ENCODE measurements at regions not wholly inside any gene's neighbourhood (a gene's known extent, or its start where the extent isn't known, plus 50 kb on each side); places are given as distances from the start of the nearest gene placed in this dataset.

GRCh38 chr10:88129013-88129412 is 265.6 kb downstream of the PTEN start:
- DNase-seq (ENCODE audit: low read depth), result no peak

DNA sequence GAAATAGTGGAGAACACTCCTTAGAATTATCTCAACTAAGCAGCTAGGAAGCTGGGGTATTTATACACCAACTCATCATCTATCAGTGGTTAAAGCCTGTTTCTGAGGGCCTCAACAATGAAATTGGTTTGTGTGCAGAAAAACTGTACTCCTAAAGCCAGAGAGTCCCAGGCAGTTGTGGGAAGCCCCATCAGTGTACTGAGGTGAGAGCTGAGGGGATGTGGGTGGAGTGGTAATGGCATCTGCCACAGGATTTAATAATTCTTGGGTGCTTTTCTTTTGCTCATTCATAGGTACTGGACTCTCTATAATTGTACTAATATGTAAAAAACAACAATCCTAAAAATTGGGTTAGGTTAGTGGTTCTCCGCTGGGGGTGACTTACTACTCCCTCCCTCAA is 267.5 kb downstream of the PTEN start:
- DNase-seq (ENCODE audit: low read depth), result no peak

- no peak for DNase-seq (ENCODE audit: low read depth)
These were observed 268.2 kb downstream of the PTEN start for GRCh38 chr10:88131511-88132139.

GRCh38 chr10:88136712-88137111 is 273.3 kb downstream of the PTEN start:
- no peak for DNase-seq (ENCODE audit: low read depth)

DNA sequence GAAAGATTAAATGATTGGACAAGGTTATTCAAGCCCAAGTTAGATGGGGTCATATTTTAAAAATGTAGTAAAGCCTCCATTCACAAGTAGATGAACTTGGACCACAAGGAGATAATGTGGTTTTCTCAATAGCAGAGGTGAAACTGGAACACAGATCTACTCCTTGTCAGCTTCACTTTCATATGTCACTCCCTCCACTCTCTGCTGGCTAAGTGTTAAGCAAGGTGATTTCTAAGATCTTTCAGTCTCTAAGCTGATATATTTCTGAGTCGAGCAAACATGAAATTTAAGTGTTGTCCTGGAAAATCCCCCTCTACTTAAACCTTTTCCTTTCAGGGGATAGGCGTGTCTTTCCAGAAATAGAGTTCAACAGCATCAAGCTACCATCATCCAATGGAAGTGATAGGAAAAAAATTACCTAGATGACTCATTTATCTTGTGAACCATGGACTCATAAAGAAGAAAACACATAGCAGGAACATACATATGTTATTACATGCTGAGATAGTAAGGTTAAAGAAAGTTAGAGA is 275.0 kb downstream of the PTEN start:
- DNase-seq (ENCODE audit: low read depth), result no peak

GRCh38 chr10:88147000-88147798 is 283.8 kb downstream of the PTEN start:
- no peak for DNase-seq (ENCODE audit: low read depth)

DNA sequence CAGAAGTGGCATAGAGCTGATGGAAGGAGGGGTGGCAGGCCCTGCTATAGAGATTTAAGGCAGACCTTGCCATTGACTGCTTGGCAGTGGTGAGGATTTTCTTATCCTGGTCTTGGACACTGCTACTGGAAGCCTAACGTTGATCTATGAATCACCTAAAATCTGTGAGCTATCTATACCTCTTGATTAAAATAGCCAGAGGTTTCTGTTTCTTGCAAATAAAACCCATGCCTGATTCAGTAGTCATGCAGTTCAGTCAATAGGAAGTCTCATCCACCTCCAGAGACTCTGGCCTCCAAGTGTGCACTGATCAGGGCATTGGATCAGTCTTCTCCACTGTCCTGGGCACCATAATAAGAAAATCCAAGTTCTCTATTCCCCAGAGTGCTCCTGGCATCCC is 286.5 kb downstream of the PTEN start:
- no peak for DNase-seq (ENCODE audit: low read depth)

GRCh38 chr10:88150339-88150738 is 286.9 kb downstream of the PTEN start:
- DNase-seq (ENCODE audit: low read depth), result no peak

DNA sequence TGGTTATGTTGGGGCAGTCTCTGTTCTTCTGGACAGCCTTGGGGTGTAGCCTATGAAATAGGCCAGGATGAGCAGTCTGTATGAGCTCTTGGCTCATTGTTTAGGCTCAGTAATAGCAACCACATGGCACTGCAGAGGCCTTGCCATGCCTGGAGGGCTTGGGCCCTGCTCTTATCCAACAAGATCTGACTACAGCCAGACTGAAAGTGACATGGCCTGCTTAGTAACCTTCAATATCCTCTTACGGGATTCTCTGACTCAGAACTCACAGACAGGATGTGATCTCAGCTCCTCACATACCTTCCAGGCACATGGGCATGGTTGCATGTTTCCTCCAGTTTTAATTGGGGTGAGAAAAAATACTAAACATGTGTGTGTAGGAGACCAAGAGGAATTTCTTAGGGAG is 289.3 kb downstream of the PTEN start:
- peak; percentile 39 for DNase-seq (ENCODE audit: low read depth)

DNA sequence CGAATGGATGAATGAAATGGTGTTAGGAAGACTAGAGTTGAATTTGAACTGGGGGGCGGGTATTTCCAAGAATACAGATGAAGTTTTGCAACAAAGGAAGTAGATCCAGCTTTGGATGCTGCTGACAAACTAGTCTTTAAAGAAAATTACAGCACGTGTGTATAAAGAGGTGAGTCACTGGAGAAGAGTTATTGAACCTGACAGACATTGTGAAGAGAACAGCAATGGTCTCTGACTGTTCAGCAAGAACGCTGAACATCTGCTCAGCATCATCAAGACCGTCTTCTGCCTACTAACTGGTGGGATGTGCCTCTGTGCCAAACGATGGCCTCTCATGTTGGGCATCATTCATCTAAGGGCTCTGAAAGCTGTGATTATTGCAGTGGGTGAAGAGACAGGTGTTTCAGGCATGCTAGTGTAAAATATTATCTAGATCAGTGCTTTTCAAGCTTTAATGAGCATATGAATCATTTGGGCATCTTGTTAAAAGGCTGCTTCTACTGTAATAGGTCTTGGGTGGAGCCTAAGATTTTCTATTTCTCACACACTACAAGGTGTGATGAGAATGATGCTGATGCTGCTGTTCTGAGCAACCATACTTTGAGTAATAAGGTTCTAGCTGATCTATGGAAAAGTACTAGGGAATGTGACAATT is 291.3 kb downstream of the PTEN start:
- DNase-seq (ENCODE audit: low read depth), result no peak

- DNase-seq (ENCODE audit: low read depth), result no peak
These were observed 292.9 kb downstream of the PTEN start for GRCh38 chr10:88156341-88156740.

DNA sequence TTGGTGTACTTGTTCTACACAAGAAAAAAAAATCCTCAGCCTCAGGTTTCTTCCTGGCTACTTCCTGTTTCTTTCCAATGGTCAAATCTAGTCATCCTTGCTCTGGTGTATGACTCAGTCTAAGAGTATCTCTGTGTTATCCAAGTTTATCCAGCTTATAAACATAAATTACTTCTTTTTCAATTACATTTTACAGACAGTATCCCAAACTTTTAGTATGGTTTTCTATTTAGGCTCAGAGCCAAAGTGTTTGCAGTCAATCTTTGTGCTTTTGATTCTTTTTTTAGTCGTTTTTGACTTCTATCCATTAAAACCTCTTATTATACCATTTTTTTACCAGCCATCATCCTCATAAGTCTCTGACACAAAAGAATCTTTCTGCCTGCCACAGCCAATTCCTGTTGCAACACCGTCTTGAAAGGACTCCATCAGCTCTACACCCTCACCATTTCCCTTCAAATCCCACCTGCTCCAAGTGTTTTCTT is 294.6 kb downstream of the PTEN start:
- DNase-seq (ENCODE audit: low read depth), result no peak

DNA sequence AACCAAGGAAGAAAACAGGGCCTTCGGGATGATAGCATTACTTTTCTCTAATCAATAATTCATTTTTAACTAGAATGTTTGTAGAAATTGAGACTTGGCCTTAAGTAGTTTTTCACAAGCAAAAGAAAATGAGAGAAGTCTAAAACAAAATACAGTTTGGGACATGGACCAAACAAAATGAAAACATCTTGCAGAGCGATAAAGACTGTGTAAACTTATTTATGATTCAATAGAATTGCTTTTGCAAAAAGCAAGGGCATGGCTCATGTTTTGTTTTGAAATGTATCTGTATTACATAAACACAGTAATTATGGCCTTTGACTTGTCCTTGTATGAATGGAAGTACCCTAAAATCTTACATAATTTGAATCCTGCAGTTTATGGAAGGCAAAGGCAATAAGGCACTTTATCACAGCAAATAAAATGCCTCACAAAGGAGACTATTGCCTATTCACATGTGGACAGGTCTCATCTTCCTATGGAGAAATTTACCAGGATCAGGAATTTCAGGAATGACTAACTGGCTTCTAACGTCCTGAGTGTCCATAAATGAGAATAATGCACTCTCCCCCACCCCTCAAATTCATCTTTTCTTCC is 295.2 kb downstream of the PTEN start:
- no peak for DNase-seq (ENCODE audit: low read depth)

- no peak for DNase-seq (ENCODE audit: low read depth)
These were observed 295.9 kb downstream of the PTEN start for GRCh38 chr10:88159127-88159829.

- DNase-seq (ENCODE audit: low read depth), result no peak
These were observed 297.6 kb downstream of the PTEN start for GRCh38 chr10:88161070-88161469.

DNA sequence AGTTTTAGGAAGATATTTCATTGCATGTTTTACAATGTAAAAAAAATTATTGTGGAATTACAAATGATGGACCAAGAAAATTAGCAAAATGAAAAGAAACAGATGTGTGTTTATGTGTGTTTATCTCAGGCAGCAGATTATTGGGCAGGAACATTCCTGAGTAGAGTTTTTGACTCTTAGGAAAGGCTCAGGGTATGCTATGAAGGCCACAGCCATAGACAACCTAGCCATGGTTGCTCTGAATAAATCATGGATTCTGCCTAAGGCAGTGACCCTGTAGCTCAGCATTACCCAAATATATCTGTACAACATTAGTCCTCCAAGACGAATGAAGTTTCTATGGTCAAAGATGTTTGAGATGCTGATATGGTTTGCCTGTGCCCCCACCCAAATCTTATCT is 298.3 kb downstream of the PTEN start:
- DNase-seq (ENCODE audit: low read depth), result no peak

DNA sequence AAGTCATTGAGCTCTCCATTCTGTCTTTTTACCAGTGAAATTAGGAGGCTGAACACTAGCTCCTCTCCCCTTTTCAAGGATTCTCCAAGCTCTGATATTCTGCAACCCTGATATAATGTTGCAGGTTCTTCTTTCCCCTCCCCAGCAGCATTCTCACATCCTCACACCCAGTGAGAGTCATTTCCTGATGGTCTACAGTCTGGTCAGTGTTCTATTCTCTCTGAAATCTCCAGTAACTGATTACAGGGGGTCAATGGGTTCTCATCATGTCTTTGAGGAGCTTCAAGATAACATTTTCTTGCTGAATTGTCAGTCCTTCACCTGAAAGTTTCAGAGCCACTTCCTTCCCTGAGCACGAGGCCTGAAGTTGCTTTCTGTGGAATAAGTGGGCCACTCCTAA is 299.4 kb downstream of the PTEN start:
- DNase-seq (ENCODE audit: low read depth), result no peak

DNA sequence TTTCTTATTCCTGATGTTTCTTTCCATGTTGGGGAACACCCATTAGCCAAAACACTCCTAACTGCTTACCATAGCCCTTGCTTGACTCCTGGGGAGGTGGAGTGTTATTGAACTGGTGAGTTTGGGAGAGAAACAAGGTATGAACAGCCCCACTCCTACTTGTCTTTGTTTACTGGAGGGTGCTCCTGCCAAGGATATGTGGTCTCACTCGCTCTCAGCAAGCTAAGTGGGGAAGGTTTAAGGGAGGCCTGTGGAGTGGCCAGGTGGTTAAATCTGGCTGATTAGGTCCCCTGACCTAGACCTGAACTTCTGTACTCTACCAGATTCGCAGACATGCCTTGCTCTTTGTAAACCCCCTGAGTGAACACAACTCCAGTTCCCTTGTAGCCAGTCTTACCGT is 300.1 kb downstream of the PTEN start:
- DNase-seq (ENCODE audit: low read depth), result no peak

GRCh38 chr10:88164471-88164870 is 301.0 kb downstream of the PTEN start:
- no peak for DNase-seq (ENCODE audit: low read depth)

DNA sequence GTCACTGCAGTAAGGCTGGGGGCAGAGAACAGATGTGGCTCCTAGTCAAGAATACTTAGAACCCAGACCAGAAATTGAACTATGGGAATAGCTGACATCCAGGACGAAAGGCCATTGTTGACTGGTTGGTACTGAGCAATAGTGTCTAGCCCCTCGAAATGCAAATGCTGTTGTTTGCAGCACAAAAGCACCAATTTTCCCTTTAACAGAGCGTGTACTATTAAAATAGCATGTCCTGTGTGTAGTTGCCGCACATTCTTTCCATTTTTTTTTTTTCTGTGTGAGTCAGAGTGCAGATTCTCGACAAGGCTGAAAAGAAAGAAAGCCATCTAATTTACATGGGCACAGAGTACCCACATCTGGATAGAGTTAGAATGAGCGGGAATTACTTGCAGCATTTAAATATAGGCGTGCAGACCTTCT is 302.4 kb downstream of the PTEN start:
- DNase-seq (ENCODE audit: low read depth), result no peak

GRCh38 chr10:88168171-88169036 is 305.0 kb downstream of the PTEN start:
- no peak for DNase-seq (ENCODE audit: low read depth)
